ENCODE measurements at regions not wholly inside any gene's neighbourhood (a gene's known extent, or its start where the extent isn't known, plus 50 kb on each side); places are given as distances from the start of the nearest gene placed in this dataset.

GRCh38 chr5:56535347-56535746 is 280.0 kb upstream of the MAP3K1 start:
- no peak for ATAC-seq
- intact Hi-C loops (cut with DNase I, micrococcal nuclease): no loop called here
- no peak for DNase-seq

- ATAC-seq (peak; percentile 87), DNase-seq (no peak)
- intact Hi-C loops (cut with DNase I, micrococcal nuclease): no loop called here
Observed at GRCh38 chr5:56534102-56534829, 281.1 kb upstream of the MAP3K1 start.

- ATAC-seq: no peak
- intact Hi-C loops (cut with DNase I, micrococcal nuclease): no loop called here
- DNase-seq: no peak
Observed at GRCh38 chr5:56532466-56532865, 282.9 kb upstream of the MAP3K1 start.

DNA sequence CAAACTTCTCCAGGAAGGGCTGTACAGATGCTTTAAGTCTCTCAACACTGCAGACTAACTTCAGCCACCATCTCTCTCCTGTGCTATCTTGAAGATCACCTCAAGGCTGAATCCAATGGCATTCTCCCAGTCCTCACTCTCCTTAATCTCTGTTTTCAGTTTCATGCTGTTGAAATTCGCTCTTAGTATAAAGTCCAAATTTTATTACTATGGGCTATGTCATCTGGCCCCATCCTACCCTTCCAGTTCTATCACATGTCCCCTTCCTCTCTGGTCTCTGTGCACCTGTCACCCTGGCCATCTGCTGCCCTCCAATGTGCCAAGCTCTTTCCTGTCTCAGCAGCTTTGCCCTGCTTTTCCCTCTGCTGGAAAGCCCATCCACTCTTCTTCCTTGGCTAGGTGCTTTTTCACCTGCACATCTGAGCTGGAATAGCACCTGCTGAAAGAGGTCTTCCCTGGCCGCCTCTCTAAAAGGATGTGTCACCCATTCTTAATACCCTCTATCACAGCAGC is 284.7 kb upstream of the MAP3K1 start:
- ATAC-seq (no peak), DNase-seq (no peak)
- intact Hi-C loops (cut with DNase I, micrococcal nuclease): no loop called here

GRCh38 chr5:56529666-56530430 is 285.5 kb upstream of the MAP3K1 start:
- DNase-seq: no peak
- intact Hi-C loops (cut with DNase I, micrococcal nuclease): no loop called here
- ATAC-seq: no peak

DNA sequence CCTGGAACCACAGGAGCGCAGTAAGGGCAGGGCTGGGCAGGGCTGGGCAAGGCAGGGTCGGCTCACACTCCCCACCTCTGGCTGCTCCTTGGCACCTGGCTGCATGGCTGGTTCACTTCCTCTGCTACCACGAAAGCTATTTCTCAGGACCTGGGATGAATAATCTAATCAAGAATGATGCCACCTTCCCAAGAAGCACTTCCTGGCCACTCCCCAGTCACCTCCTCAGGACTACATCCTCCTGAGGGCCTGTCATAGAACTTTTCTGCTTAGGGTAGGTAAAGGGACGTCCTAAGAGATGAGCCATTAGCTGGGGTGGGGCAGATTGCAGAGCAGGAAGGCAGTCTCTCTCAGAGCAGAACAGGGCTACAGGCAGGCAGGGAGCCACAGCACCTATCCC is 288.2 kb upstream of the MAP3K1 start:
- DNase-seq (peak in 1 of 2 donors; percentile 35), ATAC-seq (peak; percentile 95)
- intact Hi-C loops (cut with DNase I, micrococcal nuclease): no loop called here

GRCh38 chr5:56525113-56525512 is 290.2 kb upstream of the MAP3K1 start:
- intact Hi-C loops (cut with DNase I, micrococcal nuclease): no loop called here
- no peak for DNase-seq
- no peak for ATAC-seq

DNA sequence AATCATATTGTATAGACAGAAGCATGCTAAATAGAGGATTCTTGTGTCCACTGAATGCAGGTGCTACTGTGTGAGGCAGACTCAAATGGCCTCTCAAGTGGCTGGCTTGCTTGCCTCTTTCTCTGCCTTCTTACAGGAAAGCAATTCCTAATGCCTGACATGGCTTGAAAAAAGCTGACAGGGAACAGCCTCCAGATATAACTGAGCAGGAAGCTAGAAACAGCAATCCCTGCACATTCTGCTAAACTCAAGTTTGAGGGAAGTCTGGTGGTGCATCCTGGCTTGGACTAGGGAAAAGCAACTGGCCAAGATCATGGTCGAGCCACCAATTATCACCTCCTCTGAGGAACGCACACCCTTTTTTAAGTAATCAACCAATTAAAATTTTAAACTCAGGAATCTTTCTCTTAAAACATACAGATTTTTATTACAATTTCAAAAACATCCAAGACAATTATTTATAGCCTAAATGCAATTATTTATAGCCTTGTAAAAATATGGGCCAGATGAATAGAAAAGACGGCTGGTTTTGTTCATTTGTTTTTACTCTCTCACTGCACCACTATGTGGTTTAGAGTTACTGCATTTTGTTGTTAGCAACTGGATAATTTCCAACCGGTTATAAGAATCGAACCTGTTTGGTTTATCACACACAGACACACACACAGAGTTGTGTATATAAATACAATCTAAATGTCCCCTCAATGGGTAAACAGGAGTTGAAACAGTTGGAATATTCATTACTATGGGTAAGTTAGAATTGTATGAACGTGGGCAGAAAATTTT is 290.9 kb upstream of the ANKRD55 start:
- intact Hi-C loops (cut with DNase I, micrococcal nuclease): no loop called here
- DNase-seq (no peak), ATAC-seq (no peak)

- intact Hi-C loops (cut with DNase I, micrococcal nuclease): no loop called here
- ATAC-seq (no peak), DNase-seq (no peak)
Observed at GRCh38 chr5:56522960-56523359, 289.8 kb upstream of the ANKRD55 start.

DNA sequence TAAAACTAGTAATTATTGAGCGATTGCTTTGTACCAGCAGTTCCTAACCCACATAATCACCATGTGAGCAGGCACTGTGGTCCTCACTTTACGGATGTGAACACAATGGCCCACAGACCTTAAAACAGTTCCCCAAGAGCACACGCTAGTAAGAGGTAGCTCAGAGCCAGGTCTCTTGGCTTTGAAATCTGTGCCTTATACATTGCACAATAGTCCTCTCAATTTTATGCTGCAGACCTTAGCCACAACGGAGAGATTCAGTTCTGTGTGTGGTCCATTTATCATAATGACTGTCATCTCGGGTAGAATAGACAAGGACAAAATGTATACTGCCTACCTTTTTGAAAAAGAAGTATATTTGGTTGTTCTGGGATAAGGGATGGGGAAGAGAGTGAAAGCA is 289.0 kb upstream of the ANKRD55 start:
- no peak for ATAC-seq
- DNase-seq: no peak
- intact Hi-C loops (cut with DNase I, micrococcal nuclease): no loop called here

- DNase-seq (no peak), ATAC-seq (no peak)
- intact Hi-C loops (cut with DNase I, micrococcal nuclease): no loop called here
Observed at GRCh38 chr5:56520986-56521730, 288.0 kb upstream of the ANKRD55 start.

DNA sequence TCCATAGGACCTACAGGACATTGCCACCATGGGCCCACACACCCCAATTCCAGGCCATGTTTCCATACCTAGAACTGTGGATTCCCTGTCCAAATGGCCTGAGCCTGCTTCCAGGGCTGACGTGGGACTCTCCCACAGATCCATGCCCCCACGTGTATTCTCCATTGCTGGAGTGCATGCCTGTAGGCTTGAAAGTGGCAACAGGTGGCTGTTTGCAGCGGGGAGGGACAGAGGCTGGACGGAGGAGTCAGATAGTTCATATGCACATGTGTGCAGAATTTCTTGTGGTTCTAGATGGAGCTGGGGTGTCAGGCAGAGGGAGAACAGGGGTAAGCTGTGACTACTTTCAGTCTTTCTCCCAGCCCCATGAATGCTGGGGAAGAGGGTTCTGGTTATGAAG is 285.7 kb upstream of the ANKRD55 start:
- DNase-seq: no peak
- ATAC-seq: no peak
- intact Hi-C loops (cut with DNase I, micrococcal nuclease): no loop called here

DNA sequence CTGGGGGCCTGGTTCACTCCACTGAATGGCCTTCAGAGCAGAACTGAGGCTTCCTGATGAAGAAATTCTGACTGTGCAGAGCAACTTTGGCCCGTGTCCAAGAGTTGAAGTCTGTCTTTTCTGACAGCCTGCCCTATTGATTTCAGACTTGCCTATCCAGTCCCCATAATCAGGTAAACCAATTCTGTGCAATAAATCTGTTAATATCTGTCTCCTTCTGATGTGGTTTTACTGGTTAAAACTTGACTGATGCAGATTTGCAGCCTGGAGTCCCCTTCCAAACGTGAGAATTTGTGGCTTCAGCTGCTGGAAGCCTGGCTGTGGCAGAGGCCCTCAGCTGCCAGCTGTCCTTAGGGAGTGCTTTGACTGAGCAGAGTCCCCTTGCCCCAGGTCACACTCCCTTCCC is 283.9 kb upstream of the ANKRD55 start:
- no peak for ATAC-seq
- intact Hi-C loops (cut with DNase I, micrococcal nuclease): no loop called here
- DNase-seq: peak in 1 of 2 donors; percentile 32

DNA sequence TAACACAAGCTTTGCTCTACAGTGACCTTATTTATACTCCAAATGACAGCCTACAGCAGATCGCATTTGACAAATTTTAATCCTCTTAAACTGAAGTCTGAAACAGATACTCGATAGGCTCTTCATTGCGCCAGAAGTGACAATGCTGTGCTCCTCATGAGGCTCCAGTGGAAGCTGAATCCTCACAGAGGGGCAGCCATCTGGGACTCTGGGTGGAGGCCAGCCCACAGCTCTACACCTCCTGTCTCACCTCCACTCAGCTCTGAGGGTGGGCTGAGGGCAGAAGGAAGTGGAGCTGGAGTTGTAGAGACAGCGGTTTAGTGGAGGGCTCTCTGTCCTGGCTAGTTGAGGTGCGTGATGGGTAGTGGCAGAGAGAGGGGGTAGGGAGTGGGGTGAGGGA is 283.3 kb upstream of the ANKRD55 start:
- intact Hi-C loops (cut with DNase I, micrococcal nuclease): no loop called here
- DNase-seq (no peak), ATAC-seq (no peak)

DNA sequence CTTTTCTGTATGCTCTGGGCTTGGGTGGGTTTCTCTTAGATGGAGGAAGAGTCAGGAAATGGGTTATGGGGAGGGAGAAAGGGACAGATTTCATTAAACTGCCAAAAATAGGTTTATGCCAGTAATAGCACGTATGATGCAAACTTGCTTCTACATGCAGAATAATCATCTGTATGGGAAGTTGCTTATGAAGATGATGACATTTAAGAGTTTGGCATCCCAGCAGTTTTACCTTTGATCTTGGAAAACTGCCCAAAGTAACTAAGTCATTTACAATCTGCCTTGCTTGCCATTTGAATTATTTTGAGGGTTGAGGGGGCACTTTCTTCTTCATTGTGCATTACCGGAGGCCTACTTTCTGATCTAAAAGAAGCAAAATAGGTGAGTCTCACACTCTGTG is 282.9 kb upstream of the ANKRD55 start:
- DNase-seq (no peak), ATAC-seq (no peak)
- intact Hi-C loops (cut with DNase I, micrococcal nuclease): no loop called here

GRCh38 chr5:56515011-56515410 is 281.9 kb upstream of the ANKRD55 start:
- no peak for DNase-seq
- intact Hi-C loops (cut with DNase I, micrococcal nuclease): no loop called here
- ATAC-seq: no peak

GRCh38 chr5:56514245-56514644 is 281.1 kb upstream of the ANKRD55 start:
- ATAC-seq (no peak), DNase-seq (no peak)
- intact Hi-C loops (cut with DNase I, micrococcal nuclease): no loop called here

- ATAC-seq (no peak), DNase-seq (no peak)
- intact Hi-C loops (cut with DNase I, micrococcal nuclease): no loop called here
Observed at GRCh38 chr5:56513141-56513540, 280.0 kb upstream of the ANKRD55 start.
